ENCODE measurements at regions not wholly inside any gene's neighbourhood (a gene's known extent, or its start where the extent isn't known, plus 50 kb on each side); places are given as distances from the start of the nearest gene placed in this dataset.

- Histone ChIP-seq H4K20me1 (ENCODE audit: control insufficient read depth, insufficient read depth, insufficient read length) (no peaks in the 10 kb centered on the region), H2BK5ac (ENCODE audit: insufficient read length, low read length) (no peak overlapping the region), H3K27me3 (ENCODE audit: insufficient read depth, low read length) (no peaks in the 10 kb centered on the region), H2BK15ac (ENCODE audit: low read depth, low read length) (no peak overlapping the region), H2BK120ac (ENCODE audit: low read depth, low read length, poor library complexity, severe bottlenecking) (no peak overlapping the region), H3K4me2 (ENCODE audit: insufficient read depth, insufficient read length, low read length) (no peak overlapping the region), H3K14ac (ENCODE audit: insufficient read depth, low read length) (no peak overlapping the region), H3K9me3 (ENCODE audit: control insufficient read depth, low read depth, low read length) (no peaks in the 10 kb centered on the region), H2AFZ (ENCODE audit: low read length) (no peak overlapping the region), H3K23ac (ENCODE audit: insufficient read length, low read depth, low read length) (no peak overlapping the region), H3K18ac (ENCODE audit: insufficient read length, low read depth, low read length) (no peak overlapping the region), H3K56ac (ENCODE audit: insufficient read length, low read depth, low read length) (no peak overlapping the region), H3K23me2 (ENCODE audit: insufficient read length, low read depth, low read length, poor library complexity, severe bottlenecking) (no peaks in the 10 kb centered on the region), H4K91ac (ENCODE audit: insufficient read length, low read depth, low read length) (no peak overlapping the region), H3K4ac (ENCODE audit: low read depth, low read length) (no peak overlapping the region), H3T11ph (ENCODE audit: low read length) (no peak overlapping the region), H2BK20ac (ENCODE audit: low read depth, low read length, poor library complexity, severe bottlenecking) (no peak overlapping the region), H3K9ac (ENCODE audit: extremely low read depth, insufficient read length, low read length) (no peak overlapping the region), H3K4me1 (ENCODE audit: insufficient read depth, low read length) (no peaks in the 10 kb centered on the region), H2AK5ac (ENCODE audit: insufficient read length, low read length) (no peak overlapping the region), H3K27ac (ENCODE audit: insufficient read length, low read depth, low read length) (no peak overlapping the region), H4K5ac (ENCODE audit: insufficient read length, low read depth, low read length) (no peak overlapping the region), H2BK12ac (ENCODE audit: insufficient read length, low read depth, low read length) (no peak overlapping the region), H3K79me2 (ENCODE audit: insufficient read depth, low read length) (no peaks in the 10 kb centered on the region), H4K8ac (replicated peaks; ENCODE audit: insufficient read length, low read depth, low read length) (no peak overlapping the region), H3K79me1 (ENCODE audit: insufficient read depth, low read depth, low read length, poor library complexity, severe bottlenecking) (no peaks in the 10 kb centered on the region)
- no peak for DNase-seq
- Mint-ChIP-seq H3K36me3 (ENCODE audit: insufficient read depth in 1 of 3, low read depth in 3 of 3) (no peaks in the 10 kb centered on the region), H3K4me3 (no peak overlapping the region), H3K27ac (no peak overlapping the region), H3K4me1 (peaks cover 3 to 6% of the 10 kb centered on the region in 2 experiments), H3K9me3 (no peaks in the 10 kb centered on the region), H3K27me3 (ENCODE audit: low read depth) (no peaks in the 10 kb centered on the region)
- no CpG with 5 or more reads among the region's 1 CpG for WGBS (ENCODE audit: extremely low coverage, insufficient read length, low lambda C conversion rate)
- TF ChIP-seq CTCF (conservative IDR thresholded peaks at IDR 0.05) = no peak
Observed at GRCh38 chr9:32161209-32161608, 223.2 kb upstream of the ACO1 start.

All from H9 (cell line).